ENCODE measurements at regions not wholly inside any gene's neighbourhood (a gene's known extent, or its start where the extent isn't known, plus 50 kb on each side); places are given as distances from the start of the nearest gene placed in this dataset.

- DNase-seq (ENCODE audit: low read depth): no peak
- no peak overlapping the region for H3K4me3 ChIP-seq (ENCODE audit: control insufficient read depth, low read depth, low read length)
- TF ChIP-seq CTCF (IDR thresholded peaks at IDR 0.05; ENCODE audit: control insufficient read depth, insufficient read depth, low read depth, low read length, missing control alignments): no peak
Measured at GRCh38 chr18:30093376-30093775, 949.2 kb downstream of the DSC3 start.

- no peak for DNase-seq (ENCODE audit: low read depth)
- no peak for TF ChIP-seq CTCF (IDR thresholded peaks at IDR 0.05; ENCODE audit: control insufficient read depth, insufficient read depth, low read depth, low read length, missing control alignments)
- no peak overlapping the region for H3K4me3 ChIP-seq (ENCODE audit: control insufficient read depth, low read depth, low read length)
Measured at GRCh38 chr18:30088238-30089015, 954.1 kb downstream of the DSC3 start.

GRCh38 chr18:30086351-30086750, 956.2 kb downstream of the DSC3 start:
- H3K4me3 ChIP-seq (ENCODE audit: control insufficient read depth, low read depth, low read length): no peak overlapping the region
- DNase-seq (ENCODE audit: low read depth): no peak
- TF ChIP-seq CTCF (IDR thresholded peaks at IDR 0.05; ENCODE audit: control insufficient read depth, insufficient read depth, low read depth, low read length, missing control alignments): no peak

GRCh38 chr18:30081122-30081521, 961.4 kb downstream of the DSC3 start:
- TF ChIP-seq CTCF (IDR thresholded peaks at IDR 0.05; ENCODE audit: control insufficient read depth, insufficient read depth, low read depth, low read length, missing control alignments): no peak
- DNase-seq (ENCODE audit: low read depth): no peak
- no peak overlapping the region for H3K4me3 ChIP-seq (ENCODE audit: control insufficient read depth, low read depth, low read length)

- no peak for TF ChIP-seq CTCF (IDR thresholded peaks at IDR 0.05; ENCODE audit: control insufficient read depth, insufficient read depth, low read depth, low read length, missing control alignments)
- H3K4me3 ChIP-seq (ENCODE audit: control insufficient read depth, low read depth, low read length): no peak overlapping the region
- no peak for DNase-seq (ENCODE audit: low read depth)
Measured at GRCh38 chr18:30072609-30073385, 969.7 kb downstream of the DSC3 start.

GRCh38 chr18:30066288-30066687, 976.3 kb downstream of the DSC3 start:
- H3K4me3 ChIP-seq (ENCODE audit: control insufficient read depth, low read depth, low read length): no peak overlapping the region
- no peak for TF ChIP-seq CTCF (IDR thresholded peaks at IDR 0.05; ENCODE audit: control insufficient read depth, insufficient read depth, low read depth, low read length, missing control alignments)
- DNase-seq (ENCODE audit: low read depth): no peak
